HEK293T (cell line): ENCODE measurements at regions not wholly inside any gene's neighbourhood (a gene's known extent, or its start where the extent isn't known, plus 50 kb on each side); places are given as distances from the start of the nearest gene placed in this dataset.

Experiments
- ARNT ChIP-seq: fragments of 450-650 bp; IDR thresholded peaks from 2 replicates; pipeline ENCODE4 v1.6.1; 2017; ENCODE audit warnings: mild to moderate bottlenecking
- BHLHE40 ChIP-seq: fragments of 450-650 bp; IDR thresholded peaks from 2 replicates; pipeline ENCODE4 v1.6.1; 2016; ENCODE audit warnings: mild to moderate bottlenecking, moderate library complexity, borderline replicate concordance
- CTBP1 ChIP-seq: fragments of 450-650 bp; IDR thresholded peaks from 2 replicates; pipeline ENCODE4 v1.6.1; 2016; ENCODE audit warnings: borderline replicate concordance
- ELF4 ChIP-seq: fragments of 450-650 bp; IDR thresholded peaks from 2 replicates; pipeline ENCODE4 v1.6.1; 2017; ENCODE audit warnings: antibody characterized with exemption
- FOXA1 ChIP-seq: fragments of 450-650 bp; IDR thresholded peaks from 2 replicates; pipeline ENCODE4 v1.6.1; 2016; ENCODE audit warnings: mild to moderate bottlenecking
- FOXK2 ChIP-seq: fragments of 450-650 bp; IDR thresholded peaks from 2 replicates; pipeline ENCODE4 v1.6.1; 2016; ENCODE audit warnings: mild to moderate bottlenecking
- FOXM1 ChIP-seq: fragments of 450-650 bp; IDR thresholded peaks from 2 replicates; pipeline ENCODE4 v1.6.1; 2017; ENCODE audit warnings: mild to moderate bottlenecking, borderline replicate concordance
- HDGF ChIP-seq: fragments of 450-650 bp; IDR thresholded peaks from 2 replicates; pipeline ENCODE4 v1.6.1; 2017; ENCODE audit warnings: antibody characterized with exemption, borderline replicate concordance
- NFRKB ChIP-seq: fragments of 450-650 bp; IDR thresholded peaks from 2 replicates; pipeline ENCODE4 v1.6.1; 2016; ENCODE audit warnings: mild to moderate bottlenecking, moderate library complexity
- PKNOX1 ChIP-seq: fragments of 450-650 bp; IDR thresholded peaks from 2 replicates; pipeline ENCODE4 v1.6.1; 2016
- SP1 ChIP-seq: fragments of 450-650 bp; IDR thresholded peaks from 2 replicates; pipeline ENCODE4 v1.6.1; 2017
- SUZ12 ChIP-seq: fragments of 450-650 bp; IDR thresholded peaks from 2 replicates; pipeline ENCODE4 v1.6.1; 2016; ENCODE audit warnings: mild to moderate bottlenecking
- ZNF384 ChIP-seq: fragments of 450-650 bp; IDR thresholded peaks from 2 replicates; pipeline ENCODE4 v1.6.1; 2016

- no peak for TF ChIP-seq FOXA1
- no peak for TF ChIP-seq BHLHE40
- TF ChIP-seq ARNT = no peak
- no peak for TF ChIP-seq SUZ12
- TF ChIP-seq SP1 = no peak
- no peak for TF ChIP-seq ELF4
- TF ChIP-seq HDGF = no peak
- TF ChIP-seq PKNOX1 = no peak
- no peak for TF ChIP-seq CTBP1
- TF ChIP-seq FOXM1 = no peak
- TF ChIP-seq NFRKB = no peak
- no peak for TF ChIP-seq ZNF384
- no peak for TF ChIP-seq FOXK2
Measured at GRCh38 chr16:54554581-54554980, 268.0 kb upstream of the IRX3 start.
